MM.1S (cell line): ENCODE measurements at regions not wholly inside any gene's neighbourhood (a gene's known extent, or its start where the extent isn't known, plus 50 kb on each side); places are given as distances from the start of the nearest gene placed in this dataset.

Experiments
- EZH2 ChIP-seq: fragments of 300-600 bp; sonication (generic); optimal IDR thresholded peaks from 2 replicates; pipeline ENCODE3; 2017; ENCODE audit warnings: low read depth, mild to moderate bottlenecking, antibody characterized with exemption, low read length, mixed read lengths
- TF ChIP-seq, protein P1 (sequence below): fragments of 300-600 bp; sonication (generic); IDR thresholded peaks from 2 replicates; pipeline ENCODE4 v1.5.1; 2016; ENCODE audit warnings: antibody characterized with exemption, low read length, mixed read lengths

DNA sequence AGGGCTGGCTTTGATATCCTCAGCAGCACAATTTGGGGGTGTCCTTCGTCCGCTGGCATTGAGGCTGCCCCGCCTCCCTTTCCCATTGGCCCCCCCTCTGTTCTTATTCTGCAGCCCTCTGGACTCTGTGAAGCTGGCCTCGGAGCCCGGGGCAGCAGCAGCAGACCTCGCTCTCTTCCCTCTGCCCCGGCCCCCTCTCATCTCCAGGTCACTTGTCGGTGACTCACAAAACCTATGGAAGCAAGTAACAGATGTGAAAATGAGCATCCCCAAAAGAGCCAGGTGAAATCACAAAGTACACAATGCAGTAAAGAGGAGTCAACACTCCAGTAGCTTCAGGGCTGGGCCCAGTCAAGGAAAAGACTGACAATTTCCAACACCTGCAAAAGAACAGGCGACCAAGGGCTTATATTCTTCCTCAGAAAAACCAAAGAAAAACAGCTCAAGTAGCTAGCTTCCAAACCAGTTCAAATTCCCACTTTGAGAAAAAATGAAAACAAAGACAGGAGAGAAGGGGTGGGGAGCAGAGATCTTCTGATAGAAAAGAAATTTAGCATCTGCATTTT is 97.5 kb downstream of the ZNF608 start:
- TF ChIP-seq EZH2 = no peak
- TF ChIP-seq, protein P1, sequence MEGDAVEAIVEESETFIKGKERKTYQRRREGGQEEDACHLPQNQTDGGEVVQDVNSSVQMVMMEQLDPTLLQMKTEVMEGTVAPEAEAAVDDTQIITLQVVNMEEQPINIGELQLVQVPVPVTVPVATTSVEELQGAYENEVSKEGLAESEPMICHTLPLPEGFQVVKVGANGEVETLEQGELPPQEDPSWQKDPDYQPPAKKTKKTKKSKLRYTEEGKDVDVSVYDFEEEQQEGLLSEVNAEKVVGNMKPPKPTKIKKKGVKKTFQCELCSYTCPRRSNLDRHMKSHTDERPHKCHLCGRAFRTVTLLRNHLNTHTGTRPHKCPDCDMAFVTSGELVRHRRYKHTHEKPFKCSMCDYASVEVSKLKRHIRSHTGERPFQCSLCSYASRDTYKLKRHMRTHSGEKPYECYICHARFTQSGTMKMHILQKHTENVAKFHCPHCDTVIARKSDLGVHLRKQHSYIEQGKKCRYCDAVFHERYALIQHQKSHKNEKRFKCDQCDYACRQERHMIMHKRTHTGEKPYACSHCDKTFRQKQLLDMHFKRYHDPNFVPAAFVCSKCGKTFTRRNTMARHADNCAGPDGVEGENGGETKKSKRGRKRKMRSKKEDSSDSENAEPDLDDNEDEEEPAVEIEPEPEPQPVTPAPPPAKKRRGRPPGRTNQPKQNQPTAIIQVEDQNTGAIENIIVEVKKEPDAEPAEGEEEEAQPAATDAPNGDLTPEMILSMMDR = no peak
